PC-9 (cell line): ENCODE measurements at regions not wholly inside any gene's neighbourhood (a gene's known extent, or its start where the extent isn't known, plus 50 kb on each side); places are given as distances from the start of the nearest gene placed in this dataset.

Experiments
- BruUV-seq: library from RNA; stranded (reverse); fragments of 400-500 nt; replicated peaks from 2 replicates; lab custom pipeline; 2021; lab: Mats Ljungman, UMichigan
- CTCF ChIA-PET: fragments of 300-600 bp; sonication (Branson Sonifier 250); formaldehyde crosslinking; loops from one replicate; lab custom pipeline; 2022; ENCODE audit warnings: antibody characterized with exemption; lab: Charles Lee
- POLR2A ChIA-PET: fragments of 300-600 bp; sonication (Branson Sonifier 250); formaldehyde crosslinking; loops from one replicate; lab custom pipeline; 2022; ENCODE audit warnings: antibody characterized with exemption; ENCODE audit not compliant: unreplicated experiment; lab: Charles Lee
- DNase-seq, 2 experiments: peaks; one replicate each; pipeline versions ENCODE4 v3.0.0 to v3.0.0-alpha.2; 2015 to 2022; ENCODE audit warnings: mixed read lengths in 1 of 2
- H2AFZ ChIP-seq: fragments of 200-600 bp; sonication (generic); 2 replicates; pipeline ENCODE4 v1.8.1; 2017; ENCODE audit warnings: antibody characterized with exemption
- H3F3A ChIP-seq: fragments of 200-600 bp; sonication (generic); 2 replicates; pipeline ENCODE4 v1.8.1; 2017; ENCODE audit warnings: antibody characterized with exemption, mild to moderate bottlenecking, low read depth; ENCODE audit not compliant: insufficient read depth
- H3K27ac ChIP-seq: fragments of 200-600 bp; sonication (generic); 2 replicates; pipeline ENCODE4 v1.6.1; 2016; ENCODE audit warnings: mixed run types
- H3K27me3 ChIP-seq: fragments of 200-600 bp; sonication (generic); 2 replicates; pipeline ENCODE4 v1.6.1; 2016; ENCODE audit warnings: low read depth, mixed run types; ENCODE audit not compliant: insufficient read depth
- H3K36me3 ChIP-seq: fragments of 200-600 bp; sonication (generic); 2 replicates; pipeline ENCODE4 v1.6.1; 2016; ENCODE audit warnings: low read depth, mixed run types
- H3K4me1 ChIP-seq: fragments of 200-600 bp; sonication (generic); replicated peaks from 2 replicates; pipeline ENCODE4 v1.6.1; 2016; ENCODE audit warnings: mixed run types; ENCODE audit not compliant: insufficient read depth
- H3K4me2 ChIP-seq: fragments of 200-600 bp; sonication (generic); 2 replicates; pipeline ENCODE4 v1.6.1; 2017; ENCODE audit warnings: mixed run types
- H3K4me3 ChIP-seq: fragments of 200-600 bp; sonication (generic); 2 replicates; pipeline ENCODE4 v1.6.1; 2016; ENCODE audit warnings: mixed run types
- H3K79me2 ChIP-seq: fragments of 200-600 bp; sonication (generic); 2 replicates; pipeline ENCODE4 v1.6.1; 2017; ENCODE audit warnings: low read depth, mixed run types
- H3K9me2 ChIP-seq: fragments of 200-600 bp; sonication (generic); 2 replicates; pipeline ENCODE4 v1.8.1; 2017; ENCODE audit warnings: mild to moderate bottlenecking; ENCODE audit not compliant: insufficient read depth
- H3K9me3 ChIP-seq: fragments of 200-600 bp; sonication (generic); 2 replicates; pipeline ENCODE4 v1.8.1; 2016; ENCODE audit warnings: low read depth; ENCODE audit not compliant: insufficient read depth
- H4K20me1 ChIP-seq: fragments of 200-600 bp; sonication (generic); 2 replicates; pipeline ENCODE4 v1.8.1; 2017; ENCODE audit not compliant: insufficient read depth
- CTCF ChIP-seq: fragments of 200-600 bp; sonication (generic); conservative IDR thresholded peaks from 2 replicates; pipeline ENCODE4 v1.6.1; 2017; ENCODE audit warnings: mixed run types, antibody characterized with exemption, mild to moderate bottlenecking, moderate library complexity
- EZH2 ChIP-seq: fragments of 200-600 bp; sonication (generic); IDR thresholded peaks from 2 replicates; pipeline ENCODE4 v1.8.0; 2017; ENCODE audit warnings: antibody characterized with exemption, low read depth
- intact Hi-C: fragments of 100-400 bp; cut with micrococcal nuclease; formaldehyde crosslinking; loops from one replicate; pipeline ENCODE4 v1.10.0; 2022; ENCODE audit not compliant: unreplicated experiment

- intact Hi-C loops, result no loop called here
- Histone ChIP-seq H3K36me3 (no peaks in the 10 kb centered on the region), H3K27me3 (no peaks in the 10 kb centered on the region), H3K27ac (no peak overlapping the region), H3K79me2 (no peaks in the 10 kb centered on the region), H3K9me2 (no peaks in the 10 kb centered on the region), H4K20me1 (no peaks in the 10 kb centered on the region), H3K4me2 (no peak overlapping the region), H3F3A (no peaks in the 10 kb centered on the region), H3K4me3 (no peak overlapping the region), H3K9me3 (no peaks in the 10 kb centered on the region), H2AFZ (no peak overlapping the region), H3K4me1 (no peaks in the 10 kb centered on the region)
- CTCF ChIA-PET, result no interaction called here
- BruUV-seq, result no TSS peak
- POLR2A ChIA-PET, result no interaction called here
- TF ChIP-seq CTCF (no peak), EZH2 (no peak)
- DNase-seq, result no peak
These were observed 243.7 kb downstream of the UACA start for GRCh38 chr15:70519616-70520015.

- DNase-seq, result no peak
- Histone ChIP-seq H2AFZ (no peak overlapping the region), H3K27ac (no peak overlapping the region), H3F3A (no peaks in the 10 kb centered on the region), H3K9me3 (no peaks in the 10 kb centered on the region), H3K9me2 (no peaks in the 10 kb centered on the region), H3K4me3 (no peak overlapping the region), H3K79me2 (no peaks in the 10 kb centered on the region), H3K27me3 (no peaks in the 10 kb centered on the region), H4K20me1 (no peaks in the 10 kb centered on the region), H3K36me3 (no peaks in the 10 kb centered on the region), H3K4me1 (no peaks in the 10 kb centered on the region), H3K4me2 (no peak overlapping the region)
- ChIA-PET CTCF (no interaction called here), POLR2A (no interaction called here)
- no peak for TF ChIP-seq EZH2
- TF ChIP-seq CTCF, result no peak
- no TSS peak for BruUV-seq
- intact Hi-C loops, result no loop called here
These were observed 244.4 kb downstream of the UACA start for GRCh38 chr15:70519004-70519365.

- H2AFZ ChIP-seq, result no peak overlapping the region
- no peaks in the 10 kb centered on the region for H4K20me1 ChIP-seq
- no TSS peak for BruUV-seq
- POLR2A ChIA-PET, result no interaction called here
- H3K4me1 ChIP-seq, result no peaks in the 10 kb centered on the region
- H3K27ac ChIP-seq, result no peak overlapping the region
- no peak for DNase-seq
- H3K4me3 ChIP-seq, result no peak overlapping the region
- H3K27me3 ChIP-seq, result no peaks in the 10 kb centered on the region
- CTCF ChIA-PET, result no interaction called here
- TF ChIP-seq EZH2 (no peak), CTCF (no peak)
- no peaks in the 10 kb centered on the region for H3K9me2 ChIP-seq
- intact Hi-C loops, result no loop called here
- H3K4me2 ChIP-seq, result no peak overlapping the region
- no peaks in the 10 kb centered on the region for H3K79me2 ChIP-seq
- no peaks in the 10 kb centered on the region for H3K36me3 ChIP-seq
- no peaks in the 10 kb centered on the region for H3F3A ChIP-seq
- H3K9me3 ChIP-seq, result no peaks in the 10 kb centered on the region
These were observed 245.0 kb downstream of the UACA start for GRCh38 chr15:70518201-70519003.
